ENCODE measurements at regions not wholly inside any gene's neighbourhood (a gene's known extent, or its start where the extent isn't known, plus 50 kb on each side); places are given as distances from the start of the nearest gene placed in this dataset.

- 86 to 92% methylated on average over 3 of the region's 3 CpGs for WGBS, 2 donors
- Histone ChIP-seq H3K4me3 (no peak overlapping the region), H3K4me1 (no peaks in the 10 kb centered on the region), H3K36me3 (no peaks in the 10 kb centered on the region), H3K9me3 (no peaks in the 10 kb centered on the region), H3K27me3 (no peaks in the 10 kb centered on the region), H3K27ac (no peak overlapping the region)
- no peak for ATAC-seq (ENCODE audit: low FRiP score in 2 of 2)
- DNase-seq, result no peak
- TF ChIP-seq POLR2A (IDR thresholded peaks at IDR 0.05), result no peak
- TF ChIP-seq POLR2AphosphoS5 (IDR thresholded peaks at IDR 0.05), result no peak
- no peak for TF ChIP-seq CTCF (IDR thresholded peaks at IDR 0.05)
- TF ChIP-seq EP300 (IDR thresholded peaks at IDR 0.05), result no peak
Observed at GRCh38 chr13:76738616-76739015, 147.6 kb downstream of the KCTD12 start.

DNA sequence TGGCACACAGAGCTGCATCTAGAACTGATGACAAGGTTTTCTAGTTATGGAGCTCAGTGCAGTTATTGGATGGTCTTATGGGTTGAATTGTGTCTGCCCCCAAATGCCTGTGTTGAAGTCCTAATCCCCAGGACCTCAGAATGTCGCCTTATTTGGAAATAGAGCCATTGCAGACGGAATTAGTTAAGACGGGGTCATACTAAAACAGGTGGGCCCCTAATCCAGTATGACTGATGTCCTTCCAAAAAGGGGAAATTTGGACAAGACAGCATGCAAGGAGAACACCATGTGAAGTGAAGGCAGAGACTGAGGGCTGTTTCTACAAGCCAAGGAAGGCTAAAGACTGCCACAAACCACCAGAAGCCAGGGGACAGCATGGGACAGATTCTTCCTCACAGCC, 148.7 kb downstream of the KCTD12 start:
- Histone ChIP-seq H3K4me1 (no peaks in the 10 kb centered on the region), H3K9me3 (no peaks in the 10 kb centered on the region), H3K36me3 (no peaks in the 10 kb centered on the region), H3K4me3 (no peak overlapping the region), H3K27me3 (no peaks in the 10 kb centered on the region), H3K27ac (no peak overlapping the region)
- TF ChIP-seq EP300 (IDR thresholded peaks at IDR 0.05) (no peak), CTCF (IDR thresholded peaks at IDR 0.05) (no peak), POLR2AphosphoS5 (IDR thresholded peaks at IDR 0.05) (no peak), POLR2A (IDR thresholded peaks at IDR 0.05) (no peak)
- DNase-seq, result no peak
- no peak for ATAC-seq (ENCODE audit: low FRiP score in 2 of 2)
- 94 to 97% methylated on average over 3 of the region's 3 CpGs for WGBS, 2 donors

- H3K36me3 ChIP-seq, result no peaks in the 10 kb centered on the region
- H3K27ac ChIP-seq, result no peak overlapping the region
- H3K9me3 ChIP-seq, result no peaks in the 10 kb centered on the region
- H3K27me3 ChIP-seq, result no peaks in the 10 kb centered on the region
- TF ChIP-seq CTCF (IDR thresholded peaks at IDR 0.05) (no peak), POLR2AphosphoS5 (IDR thresholded peaks at IDR 0.05) (no peak), EP300 (IDR thresholded peaks at IDR 0.05) (no peak), POLR2A (IDR thresholded peaks at IDR 0.05) (no peak)
- ATAC-seq (ENCODE audit: low FRiP score in 2 of 2) (no peak), DNase-seq (no peak)
- H3K4me3 ChIP-seq, result no peak overlapping the region
- no peaks in the 10 kb centered on the region for H3K4me1 ChIP-seq
- 74 to 88% methylated on average over 3 of the region's 3 CpGs for WGBS, 2 donors
Observed at GRCh38 chr13:76735641-76736040, 150.6 kb downstream of the KCTD12 start.

DNA sequence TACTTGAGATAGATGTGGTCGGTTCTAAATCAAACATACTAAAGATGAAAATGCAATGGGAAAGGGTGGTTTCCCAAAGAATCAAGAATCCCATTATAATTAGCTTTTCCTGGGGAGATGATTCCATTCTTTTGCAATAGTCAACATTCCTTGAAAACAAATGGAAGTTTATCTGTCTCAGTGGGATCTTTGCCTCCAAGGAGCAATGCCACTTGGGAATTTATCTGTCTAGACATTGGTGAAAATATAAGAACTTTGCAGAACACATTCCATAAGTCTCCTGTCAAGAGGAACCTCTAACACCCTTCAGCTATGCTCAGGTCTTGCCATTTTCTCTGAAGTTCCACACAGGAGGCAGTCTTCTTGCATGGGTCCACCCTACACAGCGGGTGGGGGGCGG, 152.5 kb downstream of the KCTD12 start:
- 85 to 89% methylated on average over 3 of the region's 3 CpGs for WGBS, 2 donors
- H3K27ac ChIP-seq, result no peak overlapping the region
- no peaks in the 10 kb centered on the region for H3K36me3 ChIP-seq
- H3K27me3 ChIP-seq, result no peaks in the 10 kb centered on the region
- no peak for ATAC-seq (ENCODE audit: low FRiP score in 2 of 2)
- TF ChIP-seq POLR2AphosphoS5 (IDR thresholded peaks at IDR 0.05), result no peak
- TF ChIP-seq CTCF (IDR thresholded peaks at IDR 0.05), result no peak
- DNase-seq, result no peak
- no peaks in the 10 kb centered on the region for H3K9me3 ChIP-seq
- H3K4me1 ChIP-seq, result peaks cover 0 to 4% (median 1%) of the 10 kb centered on the region in 4 donors
- no peak overlapping the region for H3K4me3 ChIP-seq

DNA sequence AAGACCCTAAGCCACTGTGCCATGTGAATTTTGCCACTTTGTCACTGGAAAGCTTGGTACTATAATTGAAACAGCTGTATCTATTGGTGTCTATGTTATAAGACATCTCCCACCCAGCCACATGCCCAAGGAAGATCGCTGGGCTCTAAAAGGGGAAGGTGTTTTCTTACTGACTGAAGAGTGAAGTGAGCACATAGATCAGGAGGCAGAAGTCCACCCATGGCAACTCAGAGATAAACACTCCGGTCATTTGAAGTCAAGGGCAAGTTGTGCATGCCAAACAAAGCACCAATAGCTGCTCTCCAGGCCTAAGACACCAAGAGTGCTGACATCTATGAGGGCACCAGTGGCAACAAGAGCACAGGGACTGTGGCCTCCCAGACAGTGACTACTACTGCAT, 153.8 kb downstream of the KCTD12 start:
- Histone ChIP-seq H3K4me1 (peaks cover 0 to 4% (median 1%) of the 10 kb centered on the region in 4 donors), H3K36me3 (no peaks in the 10 kb centered on the region), H3K27me3 (no peaks in the 10 kb centered on the region), H3K9me3 (no peaks in the 10 kb centered on the region), H3K4me3 (no peak overlapping the region), H3K27ac (no peak overlapping the region)
- WGBS, 2 donors, result 83 to 100% methylated on average over 1 to 2 of the region's 2 CpGs
- DNase-seq (no peak), ATAC-seq (ENCODE audit: low FRiP score in 2 of 2) (no peak)
- TF ChIP-seq POLR2AphosphoS5 (IDR thresholded peaks at IDR 0.05) (no peak), EP300 (IDR thresholded peaks at IDR 0.05) (no peak), POLR2A (IDR thresholded peaks at IDR 0.05) (no peak), CTCF (IDR thresholded peaks at IDR 0.05) (no peak)

Measured in upper lobe of left lung (tissue), 6 donors.